ENCODE measurements at regions not wholly inside any gene's neighbourhood (a gene's known extent, or its start where the extent isn't known, plus 50 kb on each side); places are given as distances from the start of the nearest gene placed in this dataset.

DNA sequence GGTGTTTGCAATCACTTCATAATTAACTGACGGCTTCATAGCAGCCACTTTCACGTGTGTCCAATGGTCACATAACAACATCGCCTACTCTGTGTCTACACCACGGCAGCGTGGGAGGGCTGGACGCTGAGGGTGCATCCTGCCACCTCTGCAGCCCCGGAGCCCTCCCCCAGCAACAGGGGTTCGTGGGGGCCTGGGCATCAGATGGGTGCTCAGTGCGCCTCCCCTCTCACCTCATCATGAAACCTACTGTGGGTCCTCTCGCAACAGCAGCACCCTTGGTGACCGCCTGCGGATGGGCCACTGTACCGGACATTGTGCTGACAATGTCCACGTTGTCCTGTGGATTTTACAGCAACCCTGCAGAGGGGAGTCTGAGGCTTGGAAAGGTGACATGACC lies 193.5 kb downstream of the UQCRFS1 start:
- ChIA-PET POLR2A (no interaction called here), CTCF (no interaction called here)
- DNase-seq (ENCODE audit: low spot score): no peak
- no peak overlapping the region for H3K27ac Mint-ChIP-seq
- TF ChIP-seq, protein P1, sequence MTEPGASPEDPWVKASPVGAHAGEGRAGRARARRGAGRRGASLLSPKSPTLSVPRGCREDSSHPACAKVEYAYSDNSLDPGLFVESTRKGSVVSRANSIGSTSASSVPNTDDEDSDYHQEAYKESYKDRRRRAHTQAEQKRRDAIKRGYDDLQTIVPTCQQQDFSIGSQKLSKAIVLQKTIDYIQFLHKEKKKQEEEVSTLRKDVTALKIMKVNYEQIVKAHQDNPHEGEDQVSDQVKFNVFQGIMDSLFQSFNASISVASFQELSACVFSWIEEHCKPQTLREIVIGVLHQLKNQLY (CRISPR knock-in tag; IDR thresholded peaks at IDR 0.05): no peak
- TF ChIP-seq JAZF1 (CRISPR knock-in tag; IDR thresholded peaks at IDR 0.05): no peak
- no peak for TF ChIP-seq CREB1 (CRISPR knock-in tag; IDR thresholded peaks at IDR 0.05)
- TF ChIP-seq, protein P2, sequence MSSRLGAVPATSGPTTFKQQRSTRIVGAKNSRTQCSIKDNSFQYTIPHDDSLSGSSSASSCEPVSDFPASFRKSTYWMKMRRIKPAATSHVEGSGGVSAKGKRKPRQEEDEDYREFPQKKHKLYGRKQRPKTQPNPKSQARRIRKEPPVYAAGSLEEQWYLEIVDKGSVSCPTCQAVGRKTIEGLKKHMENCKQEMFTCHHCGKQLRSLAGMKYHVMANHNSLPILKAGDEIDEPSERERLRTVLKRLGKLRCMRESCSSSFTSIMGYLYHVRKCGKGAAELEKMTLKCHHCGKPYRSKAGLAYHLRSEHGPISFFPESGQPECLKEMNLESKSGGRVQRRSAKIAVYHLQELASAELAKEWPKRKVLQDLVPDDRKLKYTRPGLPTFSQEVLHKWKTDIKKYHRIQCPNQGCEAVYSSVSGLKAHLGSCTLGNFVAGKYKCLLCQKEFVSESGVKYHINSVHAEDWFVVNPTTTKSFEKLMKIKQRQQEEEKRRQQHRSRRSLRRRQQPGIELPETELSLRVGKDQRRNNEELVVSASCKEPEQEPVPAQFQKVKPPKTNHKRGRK (CRISPR knock-in tag; IDR thresholded peaks at IDR 0.05; ENCODE audit: borderline replicate concordance): no peak
- no peak for TF ChIP-seq ZNF396 (CRISPR knock-in tag; IDR thresholded peaks at IDR 0.05; ENCODE audit: borderline replicate concordance)
- H3K27me3 Mint-ChIP-seq (ENCODE audit: low read depth): peaks cover 32% of the 10 kb centered on the region
- H3K4me3 Mint-ChIP-seq: no peak overlapping the region
- peaks cover 21% of the 10 kb centered on the region for H3K4me1 Mint-ChIP-seq
- H3K36me3 Mint-ChIP-seq: no peaks in the 10 kb centered on the region
- no peak for ATAC-seq
- no peaks in the 10 kb centered on the region for H3K9me3 Mint-ChIP-seq

DNA sequence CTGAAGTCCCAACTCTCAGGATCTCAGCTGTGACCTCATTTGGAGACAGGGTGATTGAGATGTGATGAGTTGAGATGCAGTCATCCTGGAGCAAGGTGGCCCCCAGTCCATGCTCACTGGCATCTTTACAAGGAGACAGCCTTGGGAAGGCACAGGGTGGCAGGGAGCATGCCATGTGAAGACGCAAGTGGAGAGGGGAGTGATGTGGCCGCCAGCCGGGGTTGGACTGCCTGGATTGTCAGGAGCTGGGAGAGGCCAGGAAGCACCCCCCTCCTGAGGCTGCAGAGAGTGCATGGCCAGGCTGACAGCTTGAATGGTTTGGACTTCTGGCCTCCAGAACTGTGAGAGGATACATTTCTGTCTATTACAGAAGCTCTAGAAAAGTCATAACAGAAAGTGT lies 194.4 kb downstream of the UQCRFS1 start:
- POLR2A ChIA-PET: no interaction called here
- H3K36me3 Mint-ChIP-seq: no peaks in the 10 kb centered on the region
- no peak for DNase-seq (ENCODE audit: low spot score)
- CTCF ChIA-PET: interaction anchor here (1.5 kb wide), 1 partner anchor 10 kb away, joined by 3 read pairs; no protein-coding TSS in a partner anchor
- H3K27ac Mint-ChIP-seq: no peak overlapping the region
- H3K4me3 Mint-ChIP-seq: no peak overlapping the region
- TF ChIP-seq, protein P2 (CRISPR knock-in tag; IDR thresholded peaks at IDR 0.05; ENCODE audit: borderline replicate concordance): no peak
- TF ChIP-seq EMX1 (CRISPR knock-in tag; IDR thresholded peaks at IDR 0.05): no peak
- no peak for TF ChIP-seq ZNF232 (CRISPR knock-in tag; IDR thresholded peaks at IDR 0.05)
- TF ChIP-seq, protein P3, sequence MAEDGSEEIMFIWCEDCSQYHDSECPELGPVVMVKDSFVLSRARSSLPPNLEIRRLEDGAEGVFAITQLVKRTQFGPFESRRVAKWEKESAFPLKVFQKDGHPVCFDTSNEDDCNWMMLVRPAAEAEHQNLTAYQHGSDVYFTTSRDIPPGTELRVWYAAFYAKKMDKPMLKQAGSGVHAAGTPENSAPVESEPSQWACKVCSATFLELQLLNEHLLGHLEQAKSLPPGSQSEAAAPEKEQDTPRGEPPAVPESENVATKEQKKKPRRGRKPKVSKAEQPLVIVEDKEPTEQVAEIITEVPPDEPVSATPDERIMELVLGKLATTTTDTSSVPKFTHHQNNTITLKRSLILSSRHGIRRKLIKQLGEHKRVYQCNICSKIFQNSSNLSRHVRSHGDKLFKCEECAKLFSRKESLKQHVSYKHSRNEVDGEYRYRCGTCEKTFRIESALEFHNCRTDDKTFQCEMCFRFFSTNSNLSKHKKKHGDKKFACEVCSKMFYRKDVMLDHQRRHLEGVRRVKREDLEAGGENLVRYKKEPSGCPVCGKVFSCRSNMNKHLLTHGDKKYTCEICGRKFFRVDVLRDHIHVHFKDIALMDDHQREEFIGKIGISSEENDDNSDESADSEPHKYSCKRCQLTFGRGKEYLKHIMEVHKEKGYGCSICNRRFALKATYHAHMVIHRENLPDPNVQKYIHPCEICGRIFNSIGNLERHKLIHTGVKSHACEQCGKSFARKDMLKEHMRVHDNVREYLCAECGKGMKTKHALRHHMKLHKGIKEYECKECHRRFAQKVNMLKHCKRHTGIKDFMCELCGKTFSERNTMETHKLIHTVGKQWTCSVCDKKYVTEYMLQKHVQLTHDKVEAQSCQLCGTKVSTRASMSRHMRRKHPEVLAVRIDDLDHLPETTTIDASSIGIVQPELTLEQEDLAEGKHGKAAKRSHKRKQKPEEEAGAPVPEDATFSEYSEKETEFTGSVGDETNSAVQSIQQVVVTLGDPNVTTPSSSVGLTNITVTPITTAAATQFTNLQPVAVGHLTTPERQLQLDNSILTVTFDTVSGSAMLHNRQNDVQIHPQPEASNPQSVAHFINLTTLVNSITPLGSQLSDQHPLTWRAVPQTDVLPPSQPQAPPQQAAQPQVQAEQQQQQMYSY (CRISPR knock-in tag; IDR thresholded peaks at IDR 0.05): no peak
- no peak for TF ChIP-seq GTF2I (CRISPR knock-in tag; conservative IDR thresholded peaks at IDR 0.05)
- no peak for TF ChIP-seq TEAD4 (CRISPR knock-in tag; IDR thresholded peaks at IDR 0.05)
- no peak for TF ChIP-seq ESRRA (CRISPR knock-in tag; IDR thresholded peaks at IDR 0.05; ENCODE audit: borderline replicate concordance)
- TF ChIP-seq, protein P1 (CRISPR knock-in tag; IDR thresholded peaks at IDR 0.05): no peak
- TF ChIP-seq, protein P4, sequence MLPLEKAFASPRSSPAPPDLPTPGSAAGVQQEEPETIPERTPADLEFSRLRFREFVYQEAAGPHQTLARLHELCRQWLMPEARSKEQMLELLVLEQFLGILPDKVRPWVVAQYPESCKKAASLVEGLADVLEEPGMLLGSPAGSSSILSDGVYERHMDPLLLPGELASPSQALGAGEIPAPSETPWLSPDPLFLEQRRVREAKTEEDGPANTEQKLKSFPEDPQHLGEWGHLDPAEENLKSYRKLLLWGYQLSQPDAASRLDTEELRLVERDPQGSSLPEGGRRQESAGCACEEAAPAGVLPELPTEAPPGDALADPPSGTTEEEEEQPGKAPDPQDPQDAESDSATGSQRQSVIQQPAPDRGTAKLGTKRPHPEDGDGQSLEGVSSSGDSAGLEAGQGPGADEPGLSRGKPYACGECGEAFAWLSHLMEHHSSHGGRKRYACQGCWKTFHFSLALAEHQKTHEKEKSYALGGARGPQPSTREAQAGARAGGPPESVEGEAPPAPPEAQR (CRISPR knock-in tag; IDR thresholded peaks at IDR 0.05): no peak
- peaks cover 32% of the 10 kb centered on the region for H3K27me3 Mint-ChIP-seq (ENCODE audit: low read depth)
- H3K4me1 Mint-ChIP-seq: peaks cover 22% of the 10 kb centered on the region
- no peak for ATAC-seq
- no peaks in the 10 kb centered on the region for H3K9me3 Mint-ChIP-seq

DNA sequence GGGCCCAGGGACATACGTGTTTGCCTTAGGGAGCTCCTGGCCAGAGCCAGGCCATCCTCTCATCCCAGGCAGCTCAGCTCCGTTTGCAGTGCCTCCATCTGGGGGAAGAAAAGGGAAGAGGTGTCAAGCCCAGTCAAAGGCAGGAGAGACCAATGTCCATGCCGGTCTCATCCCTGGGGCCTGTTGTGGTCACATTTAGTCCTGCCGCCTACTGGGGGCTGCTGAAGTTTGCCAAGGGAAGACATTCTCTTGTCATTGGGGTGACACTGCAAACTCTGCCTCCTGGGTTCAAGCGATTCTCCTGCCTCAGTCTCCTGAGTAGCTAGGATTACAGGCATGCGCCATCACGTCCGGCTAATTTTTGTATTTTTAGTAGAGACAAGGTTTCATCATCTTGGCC lies 195.2 kb downstream of the UQCRFS1 start:
- DNase-seq (ENCODE audit: low spot score): no peak
- ChIA-PET CTCF (interaction anchor here (1.5 kb wide), 1 partner anchor 10 kb away, joined by 3 read pairs; no protein-coding TSS in a partner anchor), POLR2A (no interaction called here)
- no peak overlapping the region for H3K4me3 Mint-ChIP-seq
- H3K9me3 Mint-ChIP-seq: no peaks in the 10 kb centered on the region
- peaks cover 25% of the 10 kb centered on the region for H3K4me1 Mint-ChIP-seq
- no peaks in the 10 kb centered on the region for H3K36me3 Mint-ChIP-seq
- H3K27ac Mint-ChIP-seq: no peak overlapping the region
- ATAC-seq: no peak
- H3K27me3 Mint-ChIP-seq (ENCODE audit: low read depth): peaks cover 28% of the 10 kb centered on the region
- TF ChIP-seq HMGA2 (CRISPR knock-in tag; IDR thresholded peaks at IDR 0.05) (no peak), CREM (CRISPR knock-in tag; IDR thresholded peaks at IDR 0.05) (no peak), OVOL2 (CRISPR knock-in tag; IDR thresholded peaks at IDR 0.05; ENCODE audit: borderline replicate concordance) (no peak), NFYB (CRISPR knock-in tag; conservative IDR thresholded peaks at IDR 0.05; ENCODE audit: low read depth) (no peak), NR2C2 (CRISPR knock-in tag; IDR thresholded peaks at IDR 0.05) (no peak), TEAD4 (CRISPR knock-in tag; IDR thresholded peaks at IDR 0.05) (no peak), ZBTB21 (CRISPR knock-in tag; IDR thresholded peaks at IDR 0.05; ENCODE audit: borderline replicate concordance) (no peak), GABPB1 (CRISPR knock-in tag; IDR thresholded peaks at IDR 0.05) (no peak)
- TF ChIP-seq, protein P5, sequence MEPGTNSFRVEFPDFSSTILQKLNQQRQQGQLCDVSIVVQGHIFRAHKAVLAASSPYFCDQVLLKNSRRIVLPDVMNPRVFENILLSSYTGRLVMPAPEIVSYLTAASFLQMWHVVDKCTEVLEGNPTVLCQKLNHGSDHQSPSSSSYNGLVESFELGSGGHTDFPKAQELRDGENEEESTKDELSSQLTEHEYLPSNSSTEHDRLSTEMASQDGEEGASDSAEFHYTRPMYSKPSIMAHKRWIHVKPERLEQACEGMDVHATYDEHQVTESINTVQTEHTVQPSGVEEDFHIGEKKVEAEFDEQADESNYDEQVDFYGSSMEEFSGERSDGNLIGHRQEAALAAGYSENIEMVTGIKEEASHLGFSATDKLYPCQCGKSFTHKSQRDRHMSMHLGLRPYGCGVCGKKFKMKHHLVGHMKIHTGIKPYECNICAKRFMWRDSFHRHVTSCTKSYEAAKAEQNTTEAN (CRISPR knock-in tag; IDR thresholded peaks at IDR 0.05): no peak
- TF ChIP-seq, protein P6, sequence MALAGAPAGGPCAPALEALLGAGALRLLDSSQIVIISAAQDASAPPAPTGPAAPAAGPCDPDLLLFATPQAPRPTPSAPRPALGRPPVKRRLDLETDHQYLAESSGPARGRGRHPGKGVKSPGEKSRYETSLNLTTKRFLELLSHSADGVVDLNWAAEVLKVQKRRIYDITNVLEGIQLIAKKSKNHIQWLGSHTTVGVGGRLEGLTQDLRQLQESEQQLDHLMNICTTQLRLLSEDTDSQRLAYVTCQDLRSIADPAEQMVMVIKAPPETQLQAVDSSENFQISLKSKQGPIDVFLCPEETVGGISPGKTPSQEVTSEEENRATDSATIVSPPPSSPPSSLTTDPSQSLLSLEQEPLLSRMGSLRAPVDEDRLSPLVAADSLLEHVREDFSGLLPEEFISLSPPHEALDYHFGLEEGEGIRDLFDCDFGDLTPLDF (CRISPR knock-in tag; IDR thresholded peaks at IDR 0.05): no peak

All from WTC11 (cell line).